Transverse colon (tissue), 3 donors: ENCODE measurements at regions not wholly inside any gene's neighbourhood (a gene's known extent, or its start where the extent isn't known, plus 50 kb on each side); places are given as distances from the start of the nearest gene placed in this dataset.

Experiments used
- CTCF ChIP-seq, 5 experiments: fragments of 200-600 bp in 3 of 5; fragments of 450-650 bp in 2 of 5; sonication (generic) in 3 of 5; IDR thresholded peaks; 1 replicate in 2 of 5; 2 replicates in 3 of 5; pipeline ENCODE4 v1.5.1; 2016 to 2017; ENCODE audit warnings: antibody characterized with exemption in 5 of 5, inconsistent platforms in 3 of 5, mild to moderate bottlenecking in 2 of 5, moderate library complexity in 1 of 5
- EP300 ChIP-seq: sonication (generic); formaldehyde crosslinking; IDR thresholded peaks from one replicate; pipeline ENCODE4 v1.6.1; 2017; ENCODE audit warnings: antibody characterized with exemption, low read depth

GRCh38 chrX:10677490-10677889, 57.1 kb upstream of the MID1 start:
- TF ChIP-seq CTCF (IDR thresholded peaks at IDR 0.05) (no peak), EP300 (no peak)
